GM18870 (cell line): ENCODE measurements at regions not wholly inside any gene's neighbourhood (a gene's known extent, or its start where the extent isn't known, plus 50 kb on each side); places are given as distances from the start of the nearest gene placed in this dataset.

ENCODE experiments used
- ATAC-seq: cut with Tn5 transposase; IDR thresholded peaks from one replicate; pipeline ENCODE4 v1.9.1; 2021; ENCODE audit warnings: moderate library complexity; ENCODE audit not compliant: unreplicated experiment

DNA sequence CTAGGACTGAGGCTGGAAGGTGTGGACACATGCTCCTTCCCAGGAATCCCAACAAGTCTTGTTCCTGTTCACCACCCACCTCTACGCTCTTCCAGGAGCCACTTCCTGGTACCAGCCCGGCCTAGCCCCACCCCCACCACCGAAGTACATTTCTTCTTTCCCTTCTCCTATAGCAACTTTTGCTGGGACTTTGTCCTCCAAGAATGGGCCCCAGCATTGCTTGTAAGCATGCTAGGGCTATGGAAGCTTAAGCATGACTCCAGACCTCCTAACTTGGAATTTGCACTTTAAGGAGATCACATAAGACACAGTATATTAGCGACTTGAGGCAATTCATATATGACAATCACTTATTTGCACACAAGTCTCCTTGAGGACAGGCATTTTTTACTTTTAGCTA is 462.0 kb upstream of the ARID1B start:
- ATAC-seq, result no peak

DNA sequence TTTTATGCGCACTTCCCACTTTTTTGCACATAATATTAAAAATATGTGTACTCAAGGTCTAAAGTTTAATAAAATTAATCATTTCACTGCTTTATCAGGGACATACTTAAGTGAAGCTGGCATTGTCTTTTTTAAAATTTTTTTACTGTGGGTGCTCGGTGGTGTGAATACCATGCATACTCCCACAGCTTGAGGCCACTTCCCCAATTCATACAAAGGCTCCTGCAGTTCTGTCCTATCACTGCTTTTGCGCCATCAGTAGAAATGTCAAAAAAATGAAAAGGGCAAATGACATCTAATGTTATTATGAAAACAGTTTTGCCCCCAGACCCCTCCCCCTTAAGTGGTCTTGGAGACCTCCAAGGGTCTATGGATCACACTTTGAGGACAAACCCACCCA is 464.1 kb upstream of the ARID1B start:
- no peak for ATAC-seq

DNA sequence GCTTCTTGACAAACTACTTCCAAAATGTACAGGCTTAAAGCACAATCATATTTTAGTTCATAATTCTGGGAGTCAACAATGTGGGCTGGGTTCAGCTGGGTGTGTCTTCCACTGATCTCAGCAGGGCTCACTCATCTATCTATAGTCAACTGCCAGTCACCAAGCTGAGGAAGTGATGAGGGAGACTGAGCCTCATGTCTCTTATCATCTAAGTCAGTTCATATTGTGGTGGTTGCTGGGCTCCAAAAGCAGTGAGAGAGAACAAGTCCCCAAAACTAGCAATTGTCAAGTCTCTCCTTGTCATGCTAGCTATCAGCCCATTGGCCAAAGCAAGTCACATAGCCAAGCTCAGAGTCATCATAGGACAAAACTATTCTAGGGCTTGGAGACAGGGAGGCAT is 465.9 kb upstream of the ARID1B start:
- ATAC-seq, result no peak

- ATAC-seq, result no peak
These were observed 466.5 kb upstream of the ARID1B start for GRCh38 chr6:156310701-156311100.

DNA sequence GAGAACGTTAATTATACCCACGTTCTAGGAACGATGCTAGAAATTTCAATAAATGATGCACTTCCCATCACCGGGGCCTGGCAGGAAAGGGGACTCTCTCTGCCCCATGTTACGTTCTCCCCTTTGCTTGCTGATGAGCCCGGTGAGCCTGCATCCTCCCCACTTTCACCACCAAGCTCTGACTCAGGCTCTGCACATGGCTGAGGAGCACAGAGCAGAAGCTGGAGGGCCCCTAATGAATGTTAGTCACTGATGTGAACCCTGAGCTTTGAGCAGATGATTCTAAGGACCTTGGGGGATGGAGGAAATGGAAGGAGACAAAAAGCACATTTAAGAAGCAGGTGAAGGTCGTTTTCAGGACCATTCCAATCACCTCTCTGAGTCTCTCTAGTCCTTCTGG is 468.2 kb upstream of the ARID1B start:
- no peak for ATAC-seq

- no peak for ATAC-seq
These were observed 468.6 kb upstream of the ARID1B start for GRCh38 chr6:156308604-156309003.

- ATAC-seq, result no peak
These were observed 470.6 kb upstream of the ARID1B start for GRCh38 chr6:156306531-156306930.

DNA sequence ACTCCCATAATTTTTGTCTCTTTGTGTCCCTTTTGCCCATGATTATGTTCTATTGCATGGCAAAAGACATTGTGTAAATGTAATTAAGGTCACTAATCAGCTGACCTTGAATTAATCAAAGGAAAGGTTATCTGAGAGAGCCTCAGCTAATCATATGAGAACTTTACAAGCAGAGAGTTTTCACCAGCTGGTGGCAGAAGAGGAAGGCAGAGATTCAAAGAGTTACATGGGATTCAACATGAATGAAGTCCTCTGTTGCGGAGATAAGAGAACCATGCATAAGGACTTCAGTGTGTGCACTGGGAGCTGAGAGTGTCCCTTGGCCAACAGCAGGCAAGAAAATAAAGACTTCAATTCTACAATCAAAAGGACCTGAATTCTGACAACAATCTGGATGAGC is 494.1 kb upstream of the ARID1B start:
- ATAC-seq, result no peak

DNA sequence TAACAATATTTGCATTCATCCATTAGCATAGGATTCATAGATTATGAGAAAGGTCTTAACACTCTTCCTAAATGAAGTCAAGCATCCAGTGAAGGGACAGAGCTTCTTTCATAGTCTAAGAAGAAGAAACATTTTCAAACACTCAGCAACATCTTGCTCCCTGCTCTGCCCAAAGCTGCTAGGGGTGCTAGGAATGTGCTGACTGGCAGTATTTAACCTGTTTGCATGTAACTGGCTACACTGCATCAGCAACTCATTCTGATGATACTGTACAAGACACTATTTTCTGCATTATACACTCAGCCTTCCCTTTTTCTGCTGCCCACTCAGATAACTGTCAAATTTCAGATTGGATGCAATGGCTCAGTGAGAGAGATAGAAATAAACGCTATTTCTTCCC is 495.1 kb upstream of the ARID1B start:
- no peak for ATAC-seq

GRCh38 chr6:156281266-156281665 is 495.9 kb upstream of the ARID1B start:
- ATAC-seq, result no peak

DNA sequence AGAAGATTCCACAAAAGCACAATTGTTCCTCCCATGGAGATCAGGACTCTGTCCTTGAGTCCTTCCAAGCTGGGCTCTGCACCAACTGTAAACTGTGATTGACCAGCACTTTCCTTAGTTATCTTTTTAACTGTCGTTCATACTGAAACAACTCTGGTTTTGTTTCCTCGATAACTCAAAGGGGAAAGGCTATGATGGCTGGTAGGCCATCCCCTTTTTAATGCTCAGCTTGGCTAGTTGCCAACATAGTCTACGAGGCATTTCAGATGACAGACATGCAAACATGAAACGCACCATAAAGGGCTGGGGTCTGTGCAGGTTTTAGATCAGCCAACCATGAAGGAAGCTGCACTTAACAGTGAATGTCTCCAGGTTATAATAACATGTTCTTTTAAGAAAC is 497.1 kb upstream of the ARID1B start:
- no peak for ATAC-seq

DNA sequence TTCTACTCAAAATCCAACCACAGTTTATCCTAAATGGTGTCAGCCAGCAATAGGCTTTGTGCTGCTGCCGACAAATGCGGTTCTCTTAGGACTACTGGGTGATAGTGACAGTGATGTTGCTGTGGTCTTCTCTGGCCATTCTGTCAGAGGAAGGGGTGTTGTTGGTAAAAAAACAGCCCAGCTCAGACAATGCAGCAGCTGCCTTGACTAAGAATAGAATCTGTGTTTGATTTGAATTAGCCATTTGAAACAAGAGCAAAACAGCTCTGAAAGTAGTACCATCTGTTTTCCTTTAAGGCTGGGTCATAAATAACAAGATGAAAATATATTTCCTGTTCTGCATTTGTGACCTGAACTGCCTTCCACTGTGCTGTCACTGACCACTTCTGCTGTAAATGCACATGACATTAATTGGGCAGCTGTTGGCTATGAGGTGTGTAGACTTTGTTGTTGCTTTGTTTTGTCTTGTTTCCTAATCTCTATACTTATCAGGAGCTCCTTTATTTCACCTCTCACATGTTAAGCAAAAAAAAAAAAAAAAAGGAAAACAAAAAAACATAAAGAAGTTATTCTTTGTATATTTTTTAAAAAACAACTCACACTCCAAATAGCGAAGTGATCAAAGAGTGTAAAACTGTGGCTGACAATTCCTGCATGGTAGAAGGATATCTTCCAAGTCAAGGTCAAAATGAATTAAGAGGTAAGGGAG is 497.8 kb upstream of the ARID1B start:
- peak; percentile 78 for ATAC-seq

DNA sequence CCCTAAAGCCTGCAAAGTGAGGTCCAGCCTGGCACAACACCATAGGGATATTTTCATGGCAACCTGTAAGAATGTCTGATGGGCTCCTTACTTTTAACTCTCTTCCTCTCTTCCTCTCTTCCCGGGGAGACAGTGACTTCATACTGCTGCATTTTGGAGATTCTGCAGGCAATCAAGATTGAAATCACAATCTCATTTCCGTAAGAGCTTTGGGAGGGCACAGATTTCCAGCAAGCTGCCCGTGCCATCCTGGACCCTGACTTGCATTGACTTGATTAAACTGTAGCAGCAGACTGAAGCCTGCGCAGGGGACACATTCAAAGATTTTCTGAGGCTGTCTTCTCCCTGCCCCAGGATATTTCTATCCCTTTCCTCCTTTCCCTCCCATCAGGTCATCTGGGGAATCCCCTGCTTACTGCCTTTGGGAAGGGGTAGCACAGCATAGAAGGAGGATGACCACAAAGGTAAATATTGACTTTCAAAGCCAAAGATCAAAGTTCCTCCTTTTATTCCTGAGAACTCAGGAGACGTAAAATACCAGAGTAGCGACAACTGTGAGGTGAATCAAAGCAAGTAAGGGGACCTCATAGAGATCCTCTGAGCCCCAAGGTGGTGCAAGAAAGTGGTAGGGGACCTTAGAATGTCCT is 504.0 kb upstream of the ARID1B start:
- no peak for ATAC-seq

GRCh38 chr6:156269751-156270369 is 507.3 kb upstream of the ARID1B start:
- ATAC-seq, result no peak

DNA sequence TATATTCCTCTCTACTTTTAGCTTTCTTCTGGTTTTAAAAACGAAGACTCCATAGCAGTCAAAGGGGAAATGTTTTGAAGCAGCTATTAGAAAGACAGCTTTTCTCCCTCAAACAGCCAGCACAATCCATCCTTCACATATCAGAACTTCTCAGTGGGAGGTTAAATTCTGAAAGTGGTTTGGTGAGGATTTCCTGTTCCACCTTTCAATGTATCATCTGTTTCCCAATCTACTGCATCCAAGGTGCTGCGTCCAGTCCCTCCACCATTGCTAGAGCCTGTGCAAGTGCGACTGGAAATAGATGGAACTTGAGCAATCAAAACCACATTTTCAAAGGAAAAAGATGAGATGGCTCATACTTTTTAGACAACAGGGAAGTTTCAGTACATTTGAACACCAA is 508.3 kb upstream of the ARID1B start:
- no peak for ATAC-seq

GRCh38 chr6:156262014-156262413 is 515.2 kb upstream of the ARID1B start:
- ATAC-seq, result no peak

GRCh38 chr6:156260815-156261214 is 516.4 kb upstream of the ARID1B start:
- ATAC-seq, result no peak

GRCh38 chr6:156258981-156259380 is 518.2 kb upstream of the ARID1B start:
- ATAC-seq, result no peak

- no peak for ATAC-seq
These were observed 521.0 kb upstream of the ARID1B start for GRCh38 chr6:156256161-156256560.

- no peak for ATAC-seq
These were observed 522.9 kb upstream of the ARID1B start for GRCh38 chr6:156254240-156254639.

DNA sequence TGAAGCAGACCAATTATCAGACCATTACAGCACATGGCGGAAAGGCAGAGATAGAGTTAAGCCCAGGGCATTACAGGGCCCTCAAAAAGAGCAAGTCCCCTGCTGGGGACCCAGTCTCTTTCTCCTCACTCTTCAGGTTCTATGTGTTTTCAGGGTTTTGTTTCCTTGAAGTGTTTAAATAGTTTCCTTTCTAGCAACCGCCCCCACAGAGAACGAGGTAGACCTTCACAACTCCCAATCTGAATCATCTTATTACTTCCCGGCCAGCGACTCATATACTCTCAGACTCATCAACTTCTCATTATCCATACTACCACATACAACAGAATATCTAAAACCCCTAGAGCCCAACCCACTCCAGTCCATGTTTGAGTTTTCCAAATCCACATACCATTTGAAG is 526.6 kb upstream of the ARID1B start:
- ATAC-seq, result no peak

- no peak for ATAC-seq
These were observed 535.0 kb upstream of the ARID1B start for GRCh38 chr6:156242206-156242605.
